ENCODE measurements at regions not wholly inside any gene's neighbourhood (a gene's known extent, or its start where the extent isn't known, plus 50 kb on each side); places are given as distances from the start of the nearest gene placed in this dataset.

DNA sequence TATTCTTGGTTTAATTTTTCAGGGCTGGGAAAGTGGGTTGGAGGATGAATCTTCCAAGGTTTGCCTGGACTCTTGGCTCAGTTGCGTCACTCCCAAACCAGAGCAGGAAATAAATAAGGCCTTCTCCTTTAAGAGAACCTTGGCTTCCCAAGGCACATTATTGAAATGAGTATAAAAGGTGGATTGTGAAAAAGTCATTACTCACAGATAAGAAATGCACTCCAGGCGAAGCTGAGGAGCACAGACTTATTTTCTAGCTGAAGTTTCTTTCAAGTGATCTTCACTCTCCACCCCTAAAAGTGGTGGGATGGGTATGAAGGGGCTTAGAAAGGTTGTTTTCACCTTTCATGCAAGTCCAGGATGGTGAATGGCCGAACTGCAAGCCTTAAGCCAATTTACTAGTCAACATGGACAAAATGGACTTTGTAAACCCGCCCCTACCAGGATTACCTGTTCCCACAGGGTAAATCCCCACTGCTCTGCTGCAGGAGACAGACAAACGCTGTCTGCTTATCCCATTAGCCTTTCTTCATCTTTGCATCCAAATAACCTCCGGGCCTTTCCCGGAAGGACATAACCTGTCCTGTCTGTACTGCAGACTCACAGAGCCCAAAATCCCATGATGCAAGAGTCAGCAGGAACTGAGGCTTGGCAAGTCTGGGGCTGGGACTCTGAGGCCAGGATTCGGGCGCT is 207.6 kb downstream of the BCL11B start:
- no peaks in the 10 kb centered on the region for H3K9me3 ChIP-seq (ENCODE audit: control insufficient read depth, insufficient read depth, low read depth, low read length)
- no peak overlapping the region for H3K27ac ChIP-seq (ENCODE audit: extremely low read depth, low read depth, low read length)
- H3K4me1 ChIP-seq (ENCODE audit: control insufficient read depth, insufficient read depth, low read length) = no peaks in the 10 kb centered on the region
- CTCF ChIA-PET = no interaction called here
- POLR2A ChIA-PET = no interaction called here
- TF ChIP-seq, protein P1, sequence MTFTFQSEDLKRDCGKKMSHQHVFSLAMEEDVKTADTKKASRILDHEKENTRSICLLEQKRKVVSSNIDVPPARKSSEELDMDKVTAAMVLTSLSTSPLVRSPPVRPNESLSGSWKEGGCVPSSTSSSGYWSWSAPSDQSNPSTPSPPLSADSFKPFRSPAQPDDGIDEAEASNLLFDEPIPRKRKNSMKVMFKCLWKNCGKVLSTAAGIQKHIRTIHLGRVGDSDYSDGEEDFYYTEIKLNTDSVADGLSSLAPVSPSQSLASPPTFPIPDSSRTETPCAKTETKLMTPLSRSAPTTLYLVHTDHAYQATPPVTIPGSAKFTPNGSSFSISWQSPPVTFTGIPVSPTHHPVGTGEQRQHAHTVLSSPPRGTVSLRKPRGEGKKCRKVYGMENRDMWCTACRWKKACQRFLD (tag by site-specific recombination; IDR thresholded peaks at IDR 0.05) = no peak
- TF ChIP-seq, protein P2, sequence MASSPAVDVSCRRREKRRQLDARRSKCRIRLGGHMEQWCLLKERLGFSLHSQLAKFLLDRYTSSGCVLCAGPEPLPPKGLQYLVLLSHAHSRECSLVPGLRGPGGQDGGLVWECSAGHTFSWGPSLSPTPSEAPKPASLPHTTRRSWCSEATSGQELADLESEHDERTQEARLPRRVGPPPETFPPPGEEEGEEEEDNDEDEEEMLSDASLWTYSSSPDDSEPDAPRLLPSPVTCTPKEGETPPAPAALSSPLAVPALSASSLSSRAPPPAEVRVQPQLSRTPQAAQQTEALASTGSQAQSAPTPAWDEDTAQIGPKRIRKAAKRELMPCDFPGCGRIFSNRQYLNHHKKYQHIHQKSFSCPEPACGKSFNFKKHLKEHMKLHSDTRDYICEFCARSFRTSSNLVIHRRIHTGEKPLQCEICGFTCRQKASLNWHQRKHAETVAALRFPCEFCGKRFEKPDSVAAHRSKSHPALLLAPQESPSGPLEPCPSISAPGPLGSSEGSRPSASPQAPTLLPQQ (tag by site-specific recombination; IDR thresholded peaks at IDR 0.05) = no peak
- H3K36me3 ChIP-seq (ENCODE audit: control insufficient read depth in 2 of 2, insufficient read depth in 1 of 2, low read length in 2 of 2) = no peaks in the 10 kb centered on the region
- H3K4me3 ChIP-seq (ENCODE audit: low read depth, low read length) = no peak overlapping the region

DNA sequence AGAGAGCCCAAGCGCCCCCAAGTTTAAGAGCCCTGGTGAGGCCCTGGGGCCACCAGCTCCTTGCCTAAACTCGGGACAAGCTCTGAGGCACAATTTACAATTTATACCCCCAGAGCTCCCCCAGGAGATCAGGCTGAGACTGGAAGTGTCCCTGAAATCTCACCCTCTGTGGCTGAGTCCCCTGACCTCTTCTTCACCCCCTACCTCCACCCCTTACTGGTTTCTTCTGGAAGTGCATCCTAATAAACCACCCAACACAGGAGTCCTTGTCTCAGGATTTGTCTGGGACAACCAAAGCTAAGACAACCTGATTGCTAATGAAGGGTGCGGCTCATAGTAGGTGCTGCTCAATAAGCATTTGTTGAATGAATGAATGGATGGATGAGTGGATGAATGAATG is 206.4 kb downstream of the BCL11B start:
- POLR2A ChIA-PET = no interaction called here
- no peaks in the 10 kb centered on the region for H3K9me3 ChIP-seq (ENCODE audit: control insufficient read depth, insufficient read depth, low read depth, low read length)
- H3K27ac ChIP-seq (ENCODE audit: extremely low read depth, low read depth, low read length) = no peak overlapping the region
- H3K4me1 ChIP-seq (ENCODE audit: control insufficient read depth, insufficient read depth, low read length) = no peaks in the 10 kb centered on the region
- no peak overlapping the region for H3K4me3 ChIP-seq (ENCODE audit: low read depth, low read length)
- no peak for TF ChIP-seq ZNF791 (tag by site-specific recombination; IDR thresholded peaks at IDR 0.05)
- TF ChIP-seq ZNF2 (tag by site-specific recombination; IDR thresholded peaks at IDR 0.05) = no peak
- TF ChIP-seq, protein P3, sequence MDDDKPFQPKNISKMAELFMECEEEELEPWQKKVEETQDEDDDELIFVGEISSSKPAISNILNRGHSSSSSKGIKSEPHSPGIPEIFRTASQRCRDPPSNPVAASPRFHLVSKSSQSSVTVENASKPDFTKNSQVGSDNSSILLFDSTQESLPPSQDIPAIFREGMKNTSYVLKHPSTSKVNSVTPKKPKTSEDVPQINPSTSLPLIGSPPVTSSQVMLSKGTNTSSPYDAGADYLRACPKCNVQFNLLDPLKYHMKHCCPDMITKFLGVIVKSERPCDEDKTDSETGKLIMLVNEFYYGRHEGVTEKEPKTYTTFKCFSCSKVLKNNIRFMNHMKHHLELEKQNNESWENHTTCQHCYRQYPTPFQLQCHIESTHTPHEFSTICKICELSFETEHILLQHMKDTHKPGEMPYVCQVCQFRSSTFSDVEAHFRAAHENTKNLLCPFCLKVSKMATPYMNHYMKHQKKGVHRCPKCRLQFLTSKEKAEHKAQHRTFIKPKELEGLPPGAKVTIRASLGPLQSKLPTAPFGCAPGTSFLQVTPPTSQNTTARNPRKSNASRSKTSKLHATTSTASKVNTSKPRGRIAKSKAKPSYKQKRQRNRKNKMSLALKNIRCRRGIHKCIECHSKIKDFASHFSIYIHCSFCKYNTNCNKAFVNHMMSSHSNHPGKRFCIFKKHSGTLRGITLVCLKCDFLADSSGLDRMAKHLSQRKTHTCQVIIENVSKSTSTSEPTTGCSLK (tag by site-specific recombination; IDR thresholded peaks at IDR 0.05) = no peak
- no peak for TF ChIP-seq ZNF239 (tag by site-specific recombination; IDR thresholded peaks at IDR 0.05)
- no peak for TF ChIP-seq ZSCAN16 (tag by site-specific recombination; IDR thresholded peaks at IDR 0.05)
- no peak for TF ChIP-seq IKZF3 (tag by site-specific recombination; IDR thresholded peaks at IDR 0.05)
- TF ChIP-seq ZNF571 (tag by site-specific recombination; IDR thresholded peaks at IDR 0.05) = no peak
- no peak for TF ChIP-seq ZNF768 (tag by site-specific recombination; IDR thresholded peaks at IDR 0.05)
- no peak for TF ChIP-seq ZSCAN30 (tag by site-specific recombination; IDR thresholded peaks at IDR 0.05)
- no peak for TF ChIP-seq ZNF366 (tag by site-specific recombination; conservative IDR thresholded peaks at IDR 0.05)
- no peak for TF ChIP-seq BCL11A (tag by site-specific recombination; IDR thresholded peaks at IDR 0.05; ENCODE audit: low read depth)
- no peak for TF ChIP-seq ZNF624 (tag by site-specific recombination; IDR thresholded peaks at IDR 0.05)
- no peak for TF ChIP-seq ZNF138 (tag by site-specific recombination; IDR thresholded peaks at IDR 0.05; ENCODE audit: borderline replicate concordance)
- CTCF ChIA-PET = no interaction called here
- no peaks in the 10 kb centered on the region for H3K36me3 ChIP-seq (ENCODE audit: control insufficient read depth in 2 of 2, insufficient read depth in 1 of 2, low read length in 2 of 2)

DNA sequence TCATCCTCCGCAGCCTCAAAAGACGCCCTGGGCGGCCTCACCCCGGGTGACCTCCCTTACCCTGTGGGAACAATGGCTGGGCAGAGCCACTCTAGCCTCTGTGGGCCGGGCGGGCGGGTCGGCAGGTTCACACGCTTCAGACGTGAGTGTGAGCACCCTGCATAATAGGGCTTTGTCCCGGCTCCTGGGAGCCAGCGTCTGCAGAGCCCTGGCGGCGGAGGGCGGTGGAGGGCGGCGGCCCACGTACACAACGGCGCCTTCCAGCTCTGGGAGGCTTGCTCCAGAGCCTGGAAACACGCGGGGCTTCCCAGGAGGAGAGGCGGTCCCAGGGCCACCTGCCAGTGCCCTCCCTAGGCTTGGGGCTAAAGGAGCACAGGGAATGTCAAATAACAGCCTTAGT is 205.6 kb downstream of the BCL11B start:
- ChIA-PET CTCF (no interaction called here), POLR2A (no interaction called here)
- Histone ChIP-seq H3K4me3 (ENCODE audit: low read depth, low read length) (no peak overlapping the region), H3K36me3 (ENCODE audit: control insufficient read depth in 2 of 2, insufficient read depth in 1 of 2, low read length in 2 of 2) (no peaks in the 10 kb centered on the region), H3K27ac (ENCODE audit: extremely low read depth, low read depth, low read length) (no peak overlapping the region), H3K4me1 (ENCODE audit: control insufficient read depth, insufficient read depth, low read length) (no peaks in the 10 kb centered on the region), H3K9me3 (ENCODE audit: control insufficient read depth, insufficient read depth, low read depth, low read length) (no peaks in the 10 kb centered on the region)
- TF ChIP-seq ZNF140 (tag by site-specific recombination; IDR thresholded peaks at IDR 0.05) (no peak), ZNF514 (tag by site-specific recombination; IDR thresholded peaks at IDR 0.05) (no peak), ZNF530 (tag by site-specific recombination; IDR thresholded peaks at IDR 0.05; ENCODE audit: low read depth) (no peak), ZNF2 (tag by site-specific recombination; IDR thresholded peaks at IDR 0.05) (no peak)
